ENCODE measurements at regions not wholly inside any gene's neighbourhood (a gene's known extent, or its start where the extent isn't known, plus 50 kb on each side); places are given as distances from the start of the nearest gene placed in this dataset.

GRCh38 chr10:36373424-36374096 is 731.5 kb upstream of the FZD8 start:
- DNase-seq (ENCODE audit: low read depth): no peak

- DNase-seq (ENCODE audit: low read depth): no peak
Measured at GRCh38 chr10:36367362-36367761, 725.3 kb upstream of the FZD8 start.

- DNase-seq (ENCODE audit: low read depth): no peak
Measured at GRCh38 chr10:36366843-36367242, 724.7 kb upstream of the FZD8 start.

- DNase-seq (ENCODE audit: low read depth): no peak
Measured at GRCh38 chr10:36366065-36366464, 724.0 kb upstream of the FZD8 start.

GRCh38 chr10:36362257-36362656 is 720.2 kb upstream of the FZD8 start:
- DNase-seq (ENCODE audit: low read depth): no peak

GRCh38 chr10:36358736-36359135 is 716.6 kb upstream of the FZD8 start:
- no peak for DNase-seq (ENCODE audit: low read depth)

- no peak for DNase-seq (ENCODE audit: low read depth)
Measured at GRCh38 chr10:36354633-36355032, 712.5 kb upstream of the FZD8 start.

GRCh38 chr10:36351159-36351558 is 709.1 kb upstream of the FZD8 start:
- no peak for DNase-seq (ENCODE audit: low read depth)

- peak; percentile 23 for DNase-seq (ENCODE audit: low read depth)
Measured at GRCh38 chr10:36349445-36350078, 707.5 kb upstream of the FZD8 start.

GRCh38 chr10:36345807-36346206 is 703.7 kb upstream of the FZD8 start:
- no peak for DNase-seq (ENCODE audit: low read depth)

- DNase-seq (ENCODE audit: low read depth): no peak
Measured at GRCh38 chr10:36345175-36345533, 703.1 kb upstream of the FZD8 start.

- DNase-seq (ENCODE audit: low read depth): peak; percentile 12
Measured at GRCh38 chr10:36344240-36345174, 702.4 kb upstream of the FZD8 start.

GRCh38 chr10:36342781-36343180 is 700.7 kb upstream of the FZD8 start:
- no peak for DNase-seq (ENCODE audit: low read depth)

- no peak for DNase-seq (ENCODE audit: low read depth)
Measured at GRCh38 chr10:36341471-36341870, 699.4 kb upstream of the FZD8 start.

- peak; percentile 24 for DNase-seq (ENCODE audit: low read depth)
Measured at GRCh38 chr10:36336315-36336714, 694.2 kb upstream of the FZD8 start.

- DNase-seq (ENCODE audit: low read depth): no peak
Measured at GRCh38 chr10:36333446-36333845, 691.4 kb upstream of the FZD8 start.

- DNase-seq (ENCODE audit: low read depth): no peak
Measured at GRCh38 chr10:36332926-36333325, 690.8 kb upstream of the FZD8 start.

GRCh38 chr10:36331121-36331520 is 689.0 kb upstream of the FZD8 start:
- no peak for DNase-seq (ENCODE audit: low read depth)

- no peak for DNase-seq (ENCODE audit: low read depth)
Measured at GRCh38 chr10:36325815-36326214, 683.7 kb upstream of the FZD8 start.

GRCh38 chr10:36324831-36325230 is 682.7 kb upstream of the FZD8 start:
- DNase-seq (ENCODE audit: low read depth): no peak

GRCh38 chr10:36313142-36313541 is 671.0 kb upstream of the FZD8 start:
- DNase-seq (ENCODE audit: low read depth): no peak

GRCh38 chr10:36303896-36304295 is 661.8 kb upstream of the FZD8 start:
- no peak for DNase-seq (ENCODE audit: low read depth)

- no peak for DNase-seq (ENCODE audit: low read depth)
Measured at GRCh38 chr10:36302086-36302485, 660.0 kb upstream of the FZD8 start.

Data from GM04504 (cell line).